Spleen (tissue), 11 donors: ENCODE measurements at regions not wholly inside any gene's neighbourhood (a gene's known extent, or its start where the extent isn't known, plus 50 kb on each side); places are given as distances from the start of the nearest gene placed in this dataset.

Source experiments
- DNase-seq: peaks from one replicate; pipeline ENCODE4 v3.0.0-alpha.2; 2020
- H3K27ac ChIP-seq, 8 donors: fragments of 200-600 bp; sonication (generic) in 7 of 8; 1 replicate in 4 of 8; 2 replicates in 4 of 8; pipeline versions ENCODE4 v1.5.0 to v1.8.0; 2016 to 2021; ENCODE audit warnings: inconsistent platforms in 4 of 8, mild to moderate bottlenecking in 4 of 8, moderate library complexity in 1 of 8
- H3K27me3 ChIP-seq, 7 donors: fragments of 200-600 bp; sonication (generic) in 6 of 7; replicated peaks in 1 of 7; 1 replicate in 4 of 7; 2 replicates in 3 of 7; pipeline versions ENCODE4 v1.5.0 to v1.8.0; 2016 to 2021; ENCODE audit warnings: inconsistent platforms in 3 of 7, mild to moderate bottlenecking in 1 of 7
- H3K36me3 ChIP-seq, 6 donors: fragments of 200-600 bp; sonication (generic) in 5 of 6; 1 replicate in 4 of 6; 2 replicates in 2 of 6; pipeline versions ENCODE4 v1.5.0 to v1.8.0; 2016 to 2021; ENCODE audit warnings: inconsistent platforms in 2 of 6
- H3K4me1 ChIP-seq, 6 donors: fragments of 200-600 bp; sonication (generic) in 5 of 6; 1 replicate in 3 of 6; 2 replicates in 3 of 6; pipeline versions ENCODE4 v1.5.0 to v1.8.0; 2016 to 2021; ENCODE audit warnings: inconsistent platforms in 3 of 6
- H3K4me3 ChIP-seq, 8 donors: fragments of 200-600 bp; sonication (generic) in 7 of 8; 1 replicate in 4 of 8; 2 replicates in 4 of 8; pipeline versions ENCODE4 v1.5.0 to v1.8.0; 2016 to 2021; ENCODE audit warnings: inconsistent platforms in 4 of 8, mild to moderate bottlenecking in 4 of 8, moderate library complexity in 2 of 8
- H3K9me3 ChIP-seq, 8 donors: fragments of 200-600 bp; sonication (generic) in 7 of 8; 1 replicate in 4 of 8; 2 replicates in 4 of 8; pipeline versions ENCODE4 v1.5.0 to v1.8.0; 2016 to 2021; ENCODE audit warnings: inconsistent platforms in 4 of 8
- POLR2A ChIP-seq, 3 donors: fragments of 450-650 bp; IDR thresholded peaks; one replicate each; pipeline ENCODE4 v1.5.1; 2017; ENCODE audit warnings: antibody characterized with exemption in 3 of 3, mild to moderate bottlenecking in 1 of 3
- POLR2AphosphoS5 ChIP-seq, 3 donors: sonication (generic); formaldehyde crosslinking; IDR thresholded peaks; one replicate each; pipeline ENCODE4 v1.5.1; 2017; ENCODE audit warnings: antibody characterized with exemption in 3 of 3
- WGBS, 5 donors: extraction: QIAGEN DNeasy Blood & Tissue Kit in 3 of 5; methylation state at CpG; one replicate each; pipeline versions ENCODE4 v1.1.5 to v1.1.7; 2013 to 2018; 5-methylcytosine and 5-hydroxymethylcytosine counted together
- intact Hi-C: fragments of 100-400 bp; cut with DNase I; formaldehyde crosslinking; loops from one replicate; pipeline ENCODE4 v1.15.0; 2023; ENCODE audit warnings: low total_unique reads
- TF ChIP-seq, protein P1 (sequence below), 11 experiments: fragments of 200-600 bp in 7 of 11; fragments of 450-650 bp in 4 of 11; sonication (generic) in 4 of 11; IDR thresholded peaks in 8 of 11; conservative IDR thresholded peaks in 3 of 11; 1 replicate in 7 of 11; 2 replicates in 4 of 11; pipeline versions ENCODE4 v1.4.0 to v1.8.0; 2016 to 2021; ENCODE audit warnings: antibody characterized with exemption in 11 of 11, inconsistent platforms in 4 of 11, mild to moderate bottlenecking in 1 of 11
- donor health status: healthy with polysubstance abuse.
- donor health status: DM: no; HTN: no; CAD: no; lungs with moderate emphysema.
- donor health status: DM: no; HTN: no; CAD: no.
- donor health status: Bipolar disorder and iron deficiency.
- donor health status: healthy.
- donor health status: DM: no; HTN: no; CAD: no.
- donor health status: DM: yes; HTN: yes; CAD: no.

DNA sequence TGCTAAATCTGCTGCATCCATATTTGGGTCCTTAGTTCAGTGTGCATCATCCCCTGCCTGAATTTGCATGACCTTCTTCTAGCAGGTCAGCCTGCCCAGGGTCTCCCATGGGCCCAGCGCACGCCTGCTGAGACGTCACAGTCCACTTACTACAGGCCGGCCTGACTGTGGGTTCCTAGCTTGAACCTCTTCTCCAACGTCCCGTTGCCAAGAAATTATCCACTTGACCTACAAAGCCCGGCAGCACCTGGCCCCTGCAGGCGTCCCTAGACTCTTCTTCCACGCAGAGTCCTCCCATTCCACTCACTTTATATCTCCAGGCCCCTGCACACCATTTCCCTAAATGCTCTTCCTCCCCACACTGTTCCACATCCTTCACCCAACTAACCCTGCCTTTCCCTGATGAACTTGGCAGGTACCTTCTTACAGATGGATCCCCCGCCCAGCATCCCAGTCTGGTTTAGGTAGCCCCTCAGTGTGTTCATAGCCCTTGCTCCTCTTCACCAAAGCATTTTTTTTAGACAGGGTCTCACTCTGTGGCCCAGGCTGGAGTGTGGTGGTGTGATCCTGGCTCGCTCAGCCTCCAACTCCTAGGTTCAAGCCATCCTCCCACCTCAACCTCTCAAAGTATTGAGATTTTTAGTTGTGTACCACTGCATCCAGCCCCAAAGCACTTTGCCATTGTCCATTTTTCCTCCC, 155.0 kb upstream of the SOX1 start:
- no peak overlapping the region for H3K27ac ChIP-seq
- H3K36me3 ChIP-seq, result no peaks in the 10 kb centered on the region
- H3K4me3 ChIP-seq, result no peak overlapping the region
- H3K27me3 ChIP-seq, result peaks cover 0 to 7% (median 0%) of the 10 kb centered on the region in 7 donors
- H3K4me1 ChIP-seq, result no peaks in the 10 kb centered on the region
- no peaks in the 10 kb centered on the region for H3K9me3 ChIP-seq
- TF ChIP-seq POLR2A (IDR thresholded peaks at IDR 0.05) (no peak), POLR2AphosphoS5 (IDR thresholded peaks at IDR 0.05) (no peak)
- TF ChIP-seq, protein P1, sequence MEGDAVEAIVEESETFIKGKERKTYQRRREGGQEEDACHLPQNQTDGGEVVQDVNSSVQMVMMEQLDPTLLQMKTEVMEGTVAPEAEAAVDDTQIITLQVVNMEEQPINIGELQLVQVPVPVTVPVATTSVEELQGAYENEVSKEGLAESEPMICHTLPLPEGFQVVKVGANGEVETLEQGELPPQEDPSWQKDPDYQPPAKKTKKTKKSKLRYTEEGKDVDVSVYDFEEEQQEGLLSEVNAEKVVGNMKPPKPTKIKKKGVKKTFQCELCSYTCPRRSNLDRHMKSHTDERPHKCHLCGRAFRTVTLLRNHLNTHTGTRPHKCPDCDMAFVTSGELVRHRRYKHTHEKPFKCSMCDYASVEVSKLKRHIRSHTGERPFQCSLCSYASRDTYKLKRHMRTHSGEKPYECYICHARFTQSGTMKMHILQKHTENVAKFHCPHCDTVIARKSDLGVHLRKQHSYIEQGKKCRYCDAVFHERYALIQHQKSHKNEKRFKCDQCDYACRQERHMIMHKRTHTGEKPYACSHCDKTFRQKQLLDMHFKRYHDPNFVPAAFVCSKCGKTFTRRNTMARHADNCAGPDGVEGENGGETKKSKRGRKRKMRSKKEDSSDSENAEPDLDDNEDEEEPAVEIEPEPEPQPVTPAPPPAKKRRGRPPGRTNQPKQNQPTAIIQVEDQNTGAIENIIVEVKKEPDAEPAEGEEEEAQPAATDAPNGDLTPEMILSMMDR (IDR thresholded peaks at IDR 0.05 in 8 of 11, conservative IDR thresholded peaks at IDR 0.05 in 3 of 11), result no peak
- 85 to 91% (median 87%) methylated on average over 11 of the region's 11 CpGs for WGBS, 5 donors
- intact Hi-C loops, result no loop called here
- peak; percentile 55 for DNase-seq

DNA sequence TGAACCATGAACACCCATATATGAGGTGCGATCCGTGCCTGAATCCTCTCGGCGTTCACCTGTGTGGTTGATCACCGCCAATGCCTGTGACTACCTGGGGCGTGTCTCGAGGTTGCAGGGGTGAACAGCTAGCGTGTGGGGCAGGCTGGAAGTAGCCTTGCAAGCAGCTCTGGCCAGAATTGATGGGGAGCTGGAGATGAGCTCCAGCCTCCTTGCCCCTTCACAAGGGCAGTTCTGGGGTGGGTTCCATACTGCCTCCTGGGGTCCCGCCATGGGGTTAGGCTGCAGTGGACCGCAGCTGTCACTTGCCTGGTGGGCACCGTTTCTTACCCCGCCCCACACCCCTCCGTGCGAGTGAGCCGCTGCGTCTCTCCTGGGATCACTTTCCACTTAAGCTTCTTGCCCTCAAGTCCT, 154.5 kb upstream of the SOX1 start:
- WGBS, 5 donors, result 89 to 97% (median 93%) methylated on average over 16 of the region's 16 CpGs
- peak; percentile 58 for DNase-seq

DNA sequence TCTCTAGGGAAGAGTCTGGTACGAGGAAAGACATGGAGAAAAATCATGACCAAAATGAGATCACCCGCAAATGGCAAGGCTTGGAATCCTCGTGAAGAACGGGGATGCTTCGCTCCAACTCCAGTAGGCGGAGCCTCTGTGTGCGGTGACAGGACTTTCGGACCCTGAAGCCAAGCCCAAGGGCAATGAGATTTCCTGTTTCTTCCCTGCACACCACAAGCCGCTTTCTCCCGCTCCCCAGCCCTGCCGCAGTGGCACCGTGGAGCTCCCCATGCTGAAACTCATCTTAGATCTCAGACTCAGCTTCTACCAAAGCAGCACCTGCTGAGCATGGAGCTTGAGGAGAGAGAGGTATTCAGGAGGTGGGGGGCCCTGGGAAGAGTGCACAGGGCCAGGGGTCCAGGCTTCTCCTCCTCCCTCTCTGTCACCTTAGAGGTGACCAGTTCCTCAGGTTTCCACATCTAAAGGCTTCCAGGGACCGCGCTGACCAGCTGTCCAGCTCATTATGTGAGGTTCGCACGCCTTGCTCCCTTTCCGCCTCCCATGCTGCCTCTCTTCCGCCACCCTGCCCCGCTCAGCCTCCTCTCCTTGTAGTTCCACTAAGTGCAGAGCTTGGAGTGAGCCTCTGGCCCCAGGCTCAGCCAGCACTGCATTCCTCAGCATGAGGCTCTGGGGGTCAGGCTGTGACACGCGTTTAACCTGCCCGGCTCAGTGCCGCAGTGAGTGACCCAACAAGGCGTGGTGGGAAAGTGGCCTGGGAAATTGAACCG, 153.8 kb upstream of the SOX1 start:
- TF ChIP-seq, protein P1 (IDR thresholded peaks at IDR 0.05 in 8 of 11, conservative IDR thresholded peaks at IDR 0.05 in 3 of 11), result no peak
- no peak for TF ChIP-seq POLR2A (IDR thresholded peaks at IDR 0.05)
- Histone ChIP-seq H3K4me1 (no peaks in the 10 kb centered on the region), H3K4me3 (no peak overlapping the region), H3K36me3 (no peaks in the 10 kb centered on the region), H3K9me3 (no peaks in the 10 kb centered on the region), H3K27me3 (peaks cover 0 to 11% (median 0%) of the 10 kb centered on the region in 7 donors), H3K27ac (no peak overlapping the region)
- intact Hi-C loops, result no loop called here
- 69 to 74% (median 72%) methylated on average over 25 of the region's 25 CpGs for WGBS, 5 donors
- peak; percentile 56 for DNase-seq

More for the DNA sequence above, 154.5 kb upstream of the SOX1 start:
- Histone ChIP-seq H3K27me3 (peaks cover 0 to 7% (median 0%) of the 10 kb centered on the region in 7 donors), H3K4me1 (no peaks in the 10 kb centered on the region), H3K27ac (no peak overlapping the region), H3K4me3 (no peak overlapping the region), H3K9me3 (no peaks in the 10 kb centered on the region), H3K36me3 (no peaks in the 10 kb centered on the region)
- TF ChIP-seq, protein P1 (IDR thresholded peaks at IDR 0.05 in 8 of 11, conservative IDR thresholded peaks at IDR 0.05 in 3 of 11), result no peak
- no peak for TF ChIP-seq POLR2AphosphoS5 (IDR thresholded peaks at IDR 0.05)
- TF ChIP-seq POLR2A (IDR thresholded peaks at IDR 0.05), result no peak
- intact Hi-C loops, result no loop called here

DNA sequence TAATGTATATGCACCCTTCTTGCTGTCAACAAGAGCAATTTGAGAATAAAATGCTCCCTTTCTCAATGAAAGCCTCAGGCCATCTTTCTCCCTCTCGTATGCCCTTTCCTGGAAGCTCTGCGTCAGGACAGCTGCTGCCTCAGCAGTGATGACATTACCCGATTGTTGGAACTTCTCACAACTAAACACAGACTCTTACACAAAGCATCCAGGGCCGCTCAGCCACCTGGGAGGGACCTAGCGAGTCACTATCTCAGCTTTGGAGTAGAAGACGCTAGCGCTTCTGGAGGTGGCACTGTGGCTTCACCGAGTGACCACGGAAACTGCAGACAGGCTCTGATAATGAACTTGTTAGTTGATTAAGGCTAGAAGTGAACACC, 153.2 kb upstream of the SOX1 start:
- intact Hi-C loops, result no loop called here
- Histone ChIP-seq H3K4me1 (no peaks in the 10 kb centered on the region), H3K9me3 (no peaks in the 10 kb centered on the region), H3K36me3 (no peaks in the 10 kb centered on the region), H3K27ac (no peak overlapping the region), H3K4me3 (no peak overlapping the region), H3K27me3 (peaks cover 0 to 11% (median 0%) of the 10 kb centered on the region in 7 donors)
- DNase-seq, result peak; percentile 41
- TF ChIP-seq, protein P1 (IDR thresholded peaks at IDR 0.05 in 8 of 11, conservative IDR thresholded peaks at IDR 0.05 in 3 of 11), result no peak
- TF ChIP-seq POLR2AphosphoS5 (IDR thresholded peaks at IDR 0.05), result no peak
- no peak for TF ChIP-seq POLR2A (IDR thresholded peaks at IDR 0.05)
- 68 to 80% (median 75%) methylated on average over 9 of the region's 9 CpGs for WGBS, 5 donors
